GM23338 (cell line): ENCODE measurements at regions not wholly inside any gene's neighbourhood (a gene's known extent, or its start where the extent isn't known, plus 50 kb on each side); places are given as distances from the start of the nearest gene placed in this dataset.

Experiments used
- EZH2 ChIP-seq: fragments of 200-600 bp; sonication (generic); IDR thresholded peaks from one replicate; pipeline ENCODE4 v1.8.0; 2017; ENCODE audit warnings: antibody characterized with exemption, mild to moderate bottlenecking, low read depth; ENCODE audit not compliant: unreplicated experiment
- EZH2phosphoT487 ChIP-seq: fragments of 200-600 bp; sonication (generic); IDR thresholded peaks from one replicate; pipeline ENCODE4 v1.8.1; 2018; ENCODE audit warnings: antibody characterized with exemption; ENCODE audit not compliant: unreplicated experiment
- NANOG ChIP-seq: IDR thresholded peaks from 2 replicates; pipeline ENCODE4 v1.6.1; 2016; ENCODE audit warnings: antibody characterized with exemption, borderline replicate concordance
- POLR2AphosphoS5 ChIP-seq: IDR thresholded peaks from 2 replicates; pipeline ENCODE4 v1.6.1; 2016; ENCODE audit warnings: antibody characterized with exemption, low read depth
- STAT1 ChIP-seq: IDR thresholded peaks from one replicate; pipeline ENCODE4 v1.6.1; 2016; ENCODE audit warnings: antibody characterized with exemption; ENCODE audit not compliant: unreplicated experiment
- TF ChIP-seq, protein P1 (sequence below), 2 experiments: fragments of 200-600 bp in 1 of 2; sonication (generic) in 1 of 2; conservative IDR thresholded peaks; 2 replicates each; pipeline versions ENCODE4 v1.5.1 to v1.6.1; 2016 to 2017; ENCODE audit warnings: antibody characterized with exemption in 2 of 2, low read depth in 2 of 2, mild to moderate bottlenecking in 2 of 2, moderate library complexity in 1 of 2
- TF ChIP-seq, protein P2 (sequence below): IDR thresholded peaks from one replicate; pipeline ENCODE4 v1.6.1; 2018; ENCODE audit warnings: antibody characterized with exemption; ENCODE audit not compliant: unreplicated experiment

DNA sequence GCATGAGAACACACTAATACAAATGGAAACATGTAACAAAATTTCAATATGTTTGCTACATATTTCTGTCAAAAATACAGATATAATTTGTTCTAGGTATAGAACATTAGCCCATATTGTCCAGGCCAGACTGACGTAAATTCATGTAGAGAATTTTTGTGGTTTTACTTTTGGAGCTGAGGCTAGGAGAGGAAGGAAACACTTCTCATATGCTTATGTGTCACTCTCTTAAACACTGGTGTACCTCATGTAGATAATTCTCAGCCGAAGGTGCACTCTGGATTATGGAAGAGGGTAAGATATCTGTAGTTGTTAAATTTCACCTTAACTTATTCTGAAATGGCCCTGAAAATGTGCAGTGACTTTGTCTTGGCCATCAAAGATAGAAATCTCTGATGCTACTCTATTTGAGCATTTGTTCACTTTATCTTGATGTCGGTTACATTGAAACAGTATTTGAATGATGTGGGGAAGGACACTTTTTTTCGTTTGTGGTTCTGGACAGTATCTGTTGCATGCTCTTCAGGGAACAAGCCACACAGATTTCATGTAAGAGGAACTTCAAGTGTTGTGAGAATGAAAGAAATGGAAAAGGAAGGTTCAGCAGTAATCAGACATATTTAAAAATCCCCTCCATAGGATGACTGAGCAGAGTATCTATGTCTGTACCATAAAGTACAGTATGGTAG, 202.7 kb downstream of the SPATA31D1 start:
- TF ChIP-seq, protein P1, sequence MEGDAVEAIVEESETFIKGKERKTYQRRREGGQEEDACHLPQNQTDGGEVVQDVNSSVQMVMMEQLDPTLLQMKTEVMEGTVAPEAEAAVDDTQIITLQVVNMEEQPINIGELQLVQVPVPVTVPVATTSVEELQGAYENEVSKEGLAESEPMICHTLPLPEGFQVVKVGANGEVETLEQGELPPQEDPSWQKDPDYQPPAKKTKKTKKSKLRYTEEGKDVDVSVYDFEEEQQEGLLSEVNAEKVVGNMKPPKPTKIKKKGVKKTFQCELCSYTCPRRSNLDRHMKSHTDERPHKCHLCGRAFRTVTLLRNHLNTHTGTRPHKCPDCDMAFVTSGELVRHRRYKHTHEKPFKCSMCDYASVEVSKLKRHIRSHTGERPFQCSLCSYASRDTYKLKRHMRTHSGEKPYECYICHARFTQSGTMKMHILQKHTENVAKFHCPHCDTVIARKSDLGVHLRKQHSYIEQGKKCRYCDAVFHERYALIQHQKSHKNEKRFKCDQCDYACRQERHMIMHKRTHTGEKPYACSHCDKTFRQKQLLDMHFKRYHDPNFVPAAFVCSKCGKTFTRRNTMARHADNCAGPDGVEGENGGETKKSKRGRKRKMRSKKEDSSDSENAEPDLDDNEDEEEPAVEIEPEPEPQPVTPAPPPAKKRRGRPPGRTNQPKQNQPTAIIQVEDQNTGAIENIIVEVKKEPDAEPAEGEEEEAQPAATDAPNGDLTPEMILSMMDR (conservative IDR thresholded peaks at IDR 0.05; ENCODE audit: low read depth in 2 of 2), result no peak
- no peak for TF ChIP-seq NANOG
- TF ChIP-seq, protein P2, sequence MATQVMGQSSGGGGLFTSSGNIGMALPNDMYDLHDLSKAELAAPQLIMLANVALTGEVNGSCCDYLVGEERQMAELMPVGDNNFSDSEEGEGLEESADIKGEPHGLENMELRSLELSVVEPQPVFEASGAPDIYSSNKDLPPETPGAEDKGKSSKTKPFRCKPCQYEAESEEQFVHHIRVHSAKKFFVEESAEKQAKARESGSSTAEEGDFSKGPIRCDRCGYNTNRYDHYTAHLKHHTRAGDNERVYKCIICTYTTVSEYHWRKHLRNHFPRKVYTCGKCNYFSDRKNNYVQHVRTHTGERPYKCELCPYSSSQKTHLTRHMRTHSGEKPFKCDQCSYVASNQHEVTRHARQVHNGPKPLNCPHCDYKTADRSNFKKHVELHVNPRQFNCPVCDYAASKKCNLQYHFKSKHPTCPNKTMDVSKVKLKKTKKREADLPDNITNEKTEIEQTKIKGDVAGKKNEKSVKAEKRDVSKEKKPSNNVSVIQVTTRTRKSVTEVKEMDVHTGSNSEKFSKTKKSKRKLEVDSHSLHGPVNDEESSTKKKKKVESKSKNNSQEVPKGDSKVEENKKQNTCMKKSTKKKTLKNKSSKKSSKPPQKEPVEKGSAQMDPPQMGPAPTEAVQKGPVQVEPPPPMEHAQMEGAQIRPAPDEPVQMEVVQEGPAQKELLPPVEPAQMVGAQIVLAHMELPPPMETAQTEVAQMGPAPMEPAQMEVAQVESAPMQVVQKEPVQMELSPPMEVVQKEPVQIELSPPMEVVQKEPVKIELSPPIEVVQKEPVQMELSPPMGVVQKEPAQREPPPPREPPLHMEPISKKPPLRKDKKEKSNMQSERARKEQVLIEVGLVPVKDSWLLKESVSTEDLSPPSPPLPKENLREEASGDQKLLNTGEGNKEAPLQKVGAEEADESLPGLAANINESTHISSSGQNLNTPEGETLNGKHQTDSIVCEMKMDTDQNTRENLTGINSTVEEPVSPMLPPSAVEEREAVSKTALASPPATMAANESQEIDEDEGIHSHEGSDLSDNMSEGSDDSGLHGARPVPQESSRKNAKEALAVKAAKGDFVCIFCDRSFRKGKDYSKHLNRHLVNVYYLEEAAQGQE, result no peak
- TF ChIP-seq EZH2phosphoT487, result no peak
- no peak for TF ChIP-seq EZH2
- TF ChIP-seq POLR2AphosphoS5, result no peak
- no peak for TF ChIP-seq STAT1
